ENCODE measurements at regions not wholly inside any gene's neighbourhood (a gene's known extent, or its start where the extent isn't known, plus 50 kb on each side); places are given as distances from the start of the nearest gene placed in this dataset.
"Not testable (repeated sequence)": the region's sequence is repeated elsewhere in the genome, so short reads cannot be mapped to it uniquely, and the experiment has no call there.

- no peak for DNase-seq (ENCODE audit: low spot score)
Observed at GRCh38 chr6:140020207-140020791, 645.9 kb upstream of the CITED2 start.

DNA sequence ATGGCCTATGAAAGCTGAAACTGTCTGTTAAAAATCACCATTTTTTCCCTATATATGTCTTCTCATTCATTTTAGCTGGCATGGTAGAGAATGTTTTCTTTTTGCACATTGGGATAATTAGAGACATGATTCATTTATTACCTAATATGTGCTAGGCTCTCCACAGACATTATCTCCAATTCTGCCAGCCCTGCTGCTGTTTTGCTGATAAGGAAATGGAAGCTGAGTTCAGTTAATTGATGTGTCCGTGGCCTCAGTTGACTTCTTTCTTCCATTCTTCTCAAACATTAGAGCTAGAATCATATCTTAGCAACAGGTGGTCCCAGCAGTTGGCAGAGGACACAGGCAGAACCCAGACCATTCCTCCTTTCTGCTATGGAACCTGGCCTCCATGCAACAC lies 644.1 kb upstream of the CITED2 start:
- no peak for DNase-seq (ENCODE audit: low spot score)

- DNase-seq (ENCODE audit: low spot score) = no peak
Observed at GRCh38 chr6:140017470-140017869, 643.0 kb upstream of the CITED2 start.

GRCh38 chr6:140012150-140012549 lies 637.7 kb upstream of the CITED2 start:
- no peak for DNase-seq (ENCODE audit: low spot score)

- DNase-seq (ENCODE audit: low spot score) = no peak
Observed at GRCh38 chr6:140011537-140011936, 637.1 kb upstream of the CITED2 start.

GRCh38 chr6:140009286-140009685 lies 634.8 kb upstream of the CITED2 start:
- no peak for DNase-seq (ENCODE audit: low spot score)

DNA sequence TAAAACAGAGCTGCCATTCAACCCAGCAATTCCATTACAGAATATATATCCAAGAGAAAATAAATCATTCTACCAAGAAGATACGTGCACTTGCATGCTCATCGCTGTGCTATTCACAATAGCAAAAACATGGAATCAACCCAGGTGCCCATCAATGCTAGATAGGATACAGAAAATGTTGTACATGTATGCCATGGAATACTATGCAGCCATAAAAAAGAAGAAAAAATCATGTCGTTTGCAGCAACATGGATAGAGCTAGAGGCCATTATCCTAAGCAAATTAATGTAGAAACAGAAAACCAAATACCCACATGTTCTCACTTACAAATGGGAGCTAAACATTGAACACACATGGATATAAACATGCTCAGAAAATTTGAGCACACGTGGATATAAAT lies 633.1 kb upstream of the CITED2 start:
- DNase-seq (ENCODE audit: low spot score) = no peak

GRCh38 chr6:140003217-140003616 lies 628.8 kb upstream of the CITED2 start:
- no peak for DNase-seq (ENCODE audit: low spot score)

GRCh38 chr6:140002396-140003022 lies 628.1 kb upstream of the CITED2 start:
- no peak for DNase-seq (ENCODE audit: low spot score)

- no peak for DNase-seq (ENCODE audit: low spot score)
Observed at GRCh38 chr6:140001821-140002341, 627.4 kb upstream of the CITED2 start.

DNA sequence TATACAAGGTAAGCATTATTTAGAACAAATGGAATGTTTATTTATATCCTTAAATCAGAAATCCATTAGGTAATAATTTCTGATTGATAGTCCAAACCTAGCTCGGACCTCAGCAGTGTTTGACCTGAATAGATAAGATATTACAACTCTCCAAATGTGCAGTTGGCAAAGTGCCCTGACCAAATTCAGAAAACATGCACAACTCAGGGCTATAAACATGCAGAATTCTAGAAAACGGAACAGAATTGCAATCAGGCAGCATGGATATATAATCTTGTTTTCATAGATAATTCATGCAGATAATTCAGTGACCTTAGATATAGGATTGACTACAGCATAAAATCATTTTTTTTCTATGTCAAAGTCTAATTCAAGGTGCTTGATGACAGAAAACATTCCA lies 626.6 kb upstream of the CITED2 start:
- no peak for DNase-seq (ENCODE audit: low spot score)

DNA sequence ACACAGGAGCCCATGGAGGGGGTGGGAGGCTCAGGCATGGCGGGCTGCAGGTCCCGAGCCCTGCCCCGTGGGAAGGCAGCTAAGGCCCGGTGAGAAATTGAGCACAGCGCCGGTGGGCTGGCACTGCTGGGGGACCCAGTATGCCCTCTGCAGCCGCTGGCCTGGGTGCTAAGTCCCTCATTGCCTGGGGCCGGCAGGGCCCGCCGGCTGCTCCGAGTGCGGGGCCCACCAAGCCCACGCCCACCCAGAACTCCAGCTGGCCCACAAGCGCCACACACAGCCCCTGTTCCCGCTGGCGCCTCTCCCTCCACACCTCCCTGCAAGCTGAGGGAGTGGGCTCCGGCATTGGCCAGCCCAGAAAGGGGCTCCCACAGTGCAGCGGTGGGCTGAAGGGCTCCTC lies 625.2 kb upstream of the CITED2 start:
- DNase-seq (ENCODE audit: low spot score) = not testable (repeated sequence)

- not testable (repeated sequence) for DNase-seq (ENCODE audit: low spot score)
Observed at GRCh38 chr6:139998478-139998877, 624.0 kb upstream of the CITED2 start.

GRCh38 chr6:139996253-139996834 lies 621.9 kb upstream of the CITED2 start:
- DNase-seq (ENCODE audit: low spot score) = no peak

GRCh38 chr6:139994998-139995397 lies 620.5 kb upstream of the CITED2 start:
- no peak for DNase-seq (ENCODE audit: low spot score)

DNA sequence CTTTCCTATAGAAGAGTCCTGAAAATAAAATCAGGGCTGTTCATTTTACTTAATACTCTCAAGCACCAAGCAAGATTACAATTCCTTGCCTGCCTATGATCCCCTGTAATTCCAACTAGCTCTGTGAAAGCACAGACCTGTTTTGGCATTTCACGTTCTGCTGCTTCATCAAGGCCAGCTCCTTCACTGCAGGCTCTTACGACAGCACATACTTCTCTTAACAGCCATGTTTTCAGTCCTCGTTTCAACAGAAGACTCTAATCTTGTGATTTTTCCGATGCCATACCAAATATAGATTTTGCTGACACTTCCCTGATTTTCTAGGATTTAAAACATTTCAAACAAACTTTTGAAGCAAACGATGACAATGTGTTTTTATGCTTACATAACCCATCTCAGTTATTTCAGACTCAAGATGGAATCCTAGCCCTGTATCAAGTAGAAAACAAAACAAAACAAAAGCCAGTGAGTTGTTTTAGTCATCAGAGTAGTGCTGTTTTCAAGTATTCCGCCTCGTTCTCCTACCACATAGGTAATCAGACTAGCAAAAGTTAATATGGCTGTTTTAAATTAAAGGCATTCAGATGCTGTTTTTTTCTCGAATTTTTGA lies 616.5 kb upstream of the CITED2 start:
- DNase-seq (ENCODE audit: low spot score) = no peak

DNA sequence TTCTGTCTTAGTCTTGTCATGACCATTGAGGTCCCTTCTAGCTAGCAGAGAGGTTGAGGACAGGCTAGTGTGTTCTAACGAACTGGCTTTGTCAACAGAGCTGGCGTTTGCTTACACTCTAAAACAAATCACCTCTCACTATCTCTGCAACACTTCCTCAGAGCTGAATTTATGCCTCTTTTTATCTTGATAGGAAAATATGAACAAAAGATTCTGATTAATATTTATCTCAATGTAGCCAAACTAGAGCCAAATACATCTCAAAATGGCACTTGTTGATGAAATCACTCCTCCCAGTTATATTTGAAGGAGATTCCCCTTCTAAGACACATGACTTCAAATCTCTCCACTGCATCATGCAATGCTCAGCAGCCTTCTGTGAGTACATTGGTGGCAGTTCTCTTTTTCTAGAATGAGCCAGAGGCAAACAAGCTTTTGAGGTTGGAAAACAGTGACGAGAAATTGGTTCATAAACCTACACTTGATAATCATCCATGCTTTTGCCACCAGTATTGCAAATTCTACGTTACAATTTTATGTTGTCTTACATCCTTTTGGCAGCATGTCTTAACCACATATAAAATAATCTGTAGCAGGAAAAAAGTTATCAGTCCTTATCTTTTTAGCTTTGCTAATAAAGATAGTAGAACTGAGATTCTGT lies 615.7 kb upstream of the CITED2 start:
- DNase-seq (ENCODE audit: low spot score) = no peak

- DNase-seq (ENCODE audit: low spot score) = no peak
Observed at GRCh38 chr6:139988685-139989084, 614.2 kb upstream of the CITED2 start.

- DNase-seq (ENCODE audit: low spot score) = no peak
Observed at GRCh38 chr6:139987091-139987490, 612.6 kb upstream of the CITED2 start.

DNA sequence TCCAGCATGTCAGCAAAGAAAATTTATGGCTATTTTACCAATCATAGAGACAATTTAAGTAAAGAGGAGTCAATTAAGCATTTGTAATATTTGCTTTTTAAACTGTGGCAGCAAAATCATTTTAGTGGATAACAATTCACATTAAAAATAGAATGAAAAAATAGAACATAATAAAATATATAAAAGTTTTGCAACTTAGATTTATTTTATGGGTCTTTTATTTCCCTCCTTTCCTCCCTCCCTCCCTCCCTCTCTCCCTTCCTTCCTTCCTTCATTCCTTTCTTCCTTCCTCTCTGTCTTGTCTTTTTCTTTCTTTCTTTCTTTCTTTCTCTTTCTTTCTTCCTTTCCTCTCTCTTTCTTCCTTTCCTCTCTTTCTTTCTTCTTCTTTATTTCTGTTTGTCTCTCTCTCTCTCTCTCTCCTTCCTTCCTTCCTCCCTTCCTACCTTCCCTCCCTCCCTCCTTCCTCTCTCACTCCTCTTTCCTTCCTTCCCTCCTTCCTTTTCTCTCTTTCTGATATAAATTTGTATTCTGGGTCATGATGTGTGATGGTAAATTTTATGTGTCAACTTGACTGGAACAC lies 610.9 kb upstream of the CITED2 start:
- DNase-seq (ENCODE audit: low spot score) = no peak

DNA sequence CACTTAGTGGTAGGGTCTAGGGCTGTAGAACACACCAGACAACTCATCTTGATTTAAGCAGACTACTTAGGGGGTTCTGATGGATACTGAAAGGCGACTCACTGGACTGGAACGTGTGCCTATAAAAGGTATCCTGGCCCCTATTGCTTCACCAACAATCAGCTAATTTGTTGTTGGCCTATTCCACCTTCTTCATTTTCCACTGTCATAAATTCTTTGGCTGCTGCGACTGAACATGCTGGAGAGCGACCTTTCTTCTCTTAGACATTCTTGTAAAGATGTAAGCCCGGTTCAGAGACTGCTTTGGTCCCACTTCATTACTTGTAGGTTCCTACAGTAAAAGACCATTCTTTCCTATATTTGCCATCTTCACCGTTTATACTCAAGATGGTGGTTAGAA lies 609.9 kb upstream of the CITED2 start:
- no peak for DNase-seq (ENCODE audit: low spot score)
